HepG2 (cell line): ENCODE measurements at regions not wholly inside any gene's neighbourhood (a gene's known extent, or its start where the extent isn't known, plus 50 kb on each side); places are given as distances from the start of the nearest gene placed in this dataset.

Experiments
- JUNB ChIP-seq: sonication (generic); formaldehyde crosslinking; IDR thresholded peaks from 2 replicates; pipeline ENCODE4 v1.8.0; 2022; ENCODE audit warnings: missing genetic modification reagents, mild to moderate bottlenecking, borderline replicate concordance
- KDM1A ChIP-seq: IDR thresholded peaks from 2 replicates; pipeline ENCODE4 v1.6.1; 2016; ENCODE audit warnings: missing compliant biosample characterization
- KDM5A ChIP-seq: fragments of 200-600 bp; sonication (generic); IDR thresholded peaks from 2 replicates; pipeline ENCODE4 v1.7.0; 2018; ENCODE audit warnings: antibody characterized with exemption, mild to moderate bottlenecking, low read length, borderline replicate concordance
- MAFF ChIP-seq: IDR thresholded peaks from 2 replicates; pipeline ENCODE4 v1.6.1; 2011; ENCODE audit warnings: low read depth, low read length, improper control_type of control experiment
- ZHX1 ChIP-seq: sonication (generic); formaldehyde crosslinking; IDR thresholded peaks from 2 replicates; pipeline ENCODE4 v1.8.1; 2022; ENCODE audit warnings: low read depth, mild to moderate bottlenecking, missing genetic modification reagents

GRCh38 chr16:86180244-86180643 is 281.3 kb downstream of the IRF8 start:
- TF ChIP-seq MAFF (no peak), KDM1A (CRISPR knock-in tag) (no peak), KDM5A (no peak), ZHX1 (no peak), JUNB (no peak)
